HPDE6-E6E7 (cell line): ENCODE measurements at regions not wholly inside any gene's neighbourhood (a gene's known extent, or its start where the extent isn't known, plus 50 kb on each side); places are given as distances from the start of the nearest gene placed in this dataset.
"Not testable (repeated sequence)": the region's sequence is repeated elsewhere in the genome, so short reads cannot be mapped to it uniquely, and the experiment has no call there.

Experiments
- DNase-seq: peaks from one replicate; pipeline ENCODE4 v3.0.0; 2011; ENCODE audit warnings: missing footprints; ENCODE audit errors: extremely low spot score

GRCh38 chr9:129435988-129436717 lies 184.7 kb downstream of the C9orf50 start:
- no peak for DNase-seq

- DNase-seq, result no peak
Measured at GRCh38 chr9:129435291-129435690, 185.6 kb downstream of the C9orf50 start.

- no peak for DNase-seq
Measured at GRCh38 chr9:129434187-129434586, 186.7 kb downstream of the C9orf50 start.

- DNase-seq, result no peak
Measured at GRCh38 chr9:129432297-129433154, 188.4 kb downstream of the C9orf50 start.

- no peak for DNase-seq
Measured at GRCh38 chr9:129430940-129431643, 189.8 kb downstream of the C9orf50 start.

GRCh38 chr9:129428864-129429577 lies 191.9 kb downstream of the C9orf50 start:
- no peak for DNase-seq

GRCh38 chr9:129427149-129427548 lies 193.8 kb downstream of the C9orf50 start:
- no peak for DNase-seq

GRCh38 chr9:129423755-129424154 lies 197.1 kb downstream of the C9orf50 start:
- DNase-seq, result not testable (repeated sequence)

GRCh38 chr9:129423216-129423615 lies 197.7 kb downstream of the C9orf50 start:
- no peak for DNase-seq

- no peak for DNase-seq
Measured at GRCh38 chr9:129422843-129423192, 198.1 kb downstream of the C9orf50 start.

- DNase-seq, result no peak
Measured at GRCh38 chr9:129422032-129422842, 198.7 kb downstream of the C9orf50 start.

DNA sequence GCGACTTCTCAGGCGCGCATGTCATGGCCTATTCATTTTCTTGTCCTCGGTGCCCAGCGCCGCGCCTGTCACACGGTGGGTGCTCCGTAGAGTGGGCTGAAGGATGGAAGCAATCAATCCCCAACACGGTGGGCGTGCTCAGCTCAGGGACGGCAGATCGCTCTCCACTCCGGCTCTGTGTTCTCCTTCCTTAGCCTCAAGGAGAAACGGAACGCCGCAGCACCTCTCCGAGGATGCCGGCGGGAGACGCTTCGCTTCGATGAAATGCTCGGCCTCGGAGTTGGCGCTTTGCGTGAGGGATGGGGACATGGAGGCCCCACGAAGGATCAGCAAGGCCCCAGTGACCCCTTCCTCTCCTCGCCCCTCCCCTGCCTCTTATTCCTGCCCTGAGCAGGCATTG lies 199.5 kb downstream of the C9orf50 start:
- DNase-seq, result no peak

DNA sequence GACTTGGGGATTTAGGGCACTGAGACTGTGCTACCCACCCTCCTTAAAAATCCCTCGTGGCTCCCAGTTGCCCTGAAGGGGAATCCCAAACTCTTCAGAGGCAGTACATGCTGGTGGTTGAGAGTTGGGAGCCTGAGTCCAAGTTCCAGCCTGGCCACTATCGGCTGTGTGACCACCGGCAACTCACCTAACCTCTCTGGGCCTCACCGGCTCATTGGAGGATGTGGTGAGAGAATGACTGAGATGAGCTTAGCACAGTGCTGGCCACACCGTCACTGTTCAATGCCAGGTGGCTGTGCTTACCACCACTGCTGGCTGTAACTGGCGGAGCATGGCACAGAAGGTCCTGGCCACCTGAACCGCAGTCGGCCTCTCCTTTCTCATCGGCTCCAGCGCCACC lies 200.2 kb downstream of the C9orf50 start:
- no peak for DNase-seq

DNA sequence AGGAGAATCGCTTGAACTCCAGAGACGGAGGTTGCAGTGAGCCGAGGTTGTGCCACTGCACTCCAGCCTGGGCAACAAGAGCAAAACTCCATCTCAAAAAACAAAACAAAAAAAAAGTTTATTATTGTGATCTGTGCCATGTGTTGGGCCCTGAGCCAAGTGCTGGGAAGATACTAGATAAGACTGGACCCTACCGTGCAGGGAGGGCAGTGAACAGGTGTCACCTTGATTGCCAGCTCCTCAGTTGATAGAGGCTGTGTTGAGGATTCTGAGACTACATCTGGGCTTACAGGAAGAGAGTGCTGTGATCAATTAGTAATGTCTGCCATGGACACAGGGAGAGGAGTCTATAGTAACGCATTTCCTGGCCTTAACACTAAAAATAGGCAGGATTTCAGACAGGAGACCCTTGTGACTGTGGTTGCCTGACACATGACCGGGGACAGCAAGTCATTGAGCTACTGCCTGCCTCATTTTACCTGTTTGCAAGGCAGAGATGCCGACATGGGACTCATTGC lies 201.5 kb downstream of the C9orf50 start:
- no peak for DNase-seq

DNA sequence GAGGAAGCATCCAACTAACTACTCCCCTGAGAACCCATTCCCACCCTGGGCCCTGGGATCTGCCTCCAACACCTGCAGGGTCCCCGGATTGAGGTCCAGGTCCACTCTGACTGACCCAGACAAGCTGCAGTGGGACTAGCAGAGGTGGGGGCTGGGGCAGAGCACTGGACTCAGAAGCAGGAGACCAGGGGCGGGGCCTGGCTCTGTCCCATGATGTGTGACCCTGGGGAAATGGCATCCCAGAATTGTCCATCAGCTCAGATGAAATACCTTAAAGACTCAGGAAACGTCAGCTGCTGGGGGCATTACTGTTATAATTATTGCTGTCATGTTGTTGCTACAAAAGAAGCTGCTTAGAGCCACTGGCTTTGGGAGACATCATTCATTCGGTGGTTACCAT lies 202.4 kb downstream of the C9orf50 start:
- no peak for DNase-seq

DNA sequence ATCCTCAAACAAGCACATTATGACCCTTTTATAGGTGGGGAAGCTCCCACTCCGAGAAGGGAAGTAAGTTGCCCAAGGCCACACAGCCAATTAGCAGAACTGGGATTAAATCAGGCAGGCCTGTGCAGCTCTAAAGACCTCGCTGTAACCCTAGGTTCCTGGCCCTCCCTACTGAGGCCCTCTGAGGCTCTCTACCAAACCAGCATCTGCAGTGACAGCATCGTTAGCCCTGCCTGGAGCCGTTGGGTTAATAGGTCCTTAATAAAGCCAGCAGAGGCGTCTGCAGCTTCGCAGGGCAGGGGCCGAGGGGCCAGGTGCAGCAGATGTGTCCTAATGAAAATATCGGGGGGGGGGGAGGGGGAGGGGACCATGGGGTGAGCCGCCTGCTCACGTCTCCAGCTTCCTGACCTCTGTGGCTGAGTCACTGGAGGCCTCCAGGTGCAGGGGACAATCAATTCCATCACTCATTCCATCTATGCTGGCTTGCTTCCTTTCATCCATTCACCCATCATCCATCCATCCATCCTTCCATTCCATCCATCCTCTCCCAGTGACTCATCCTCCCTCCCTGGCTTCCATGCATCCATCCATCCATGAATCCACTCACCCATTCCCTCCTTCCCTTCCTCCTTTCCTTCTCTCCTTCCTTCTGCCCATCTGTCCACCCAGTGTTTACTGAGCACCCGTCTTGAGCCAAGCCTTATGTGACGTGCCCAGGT lies 203.9 kb downstream of the C9orf50 start:
- no peak for DNase-seq

DNA sequence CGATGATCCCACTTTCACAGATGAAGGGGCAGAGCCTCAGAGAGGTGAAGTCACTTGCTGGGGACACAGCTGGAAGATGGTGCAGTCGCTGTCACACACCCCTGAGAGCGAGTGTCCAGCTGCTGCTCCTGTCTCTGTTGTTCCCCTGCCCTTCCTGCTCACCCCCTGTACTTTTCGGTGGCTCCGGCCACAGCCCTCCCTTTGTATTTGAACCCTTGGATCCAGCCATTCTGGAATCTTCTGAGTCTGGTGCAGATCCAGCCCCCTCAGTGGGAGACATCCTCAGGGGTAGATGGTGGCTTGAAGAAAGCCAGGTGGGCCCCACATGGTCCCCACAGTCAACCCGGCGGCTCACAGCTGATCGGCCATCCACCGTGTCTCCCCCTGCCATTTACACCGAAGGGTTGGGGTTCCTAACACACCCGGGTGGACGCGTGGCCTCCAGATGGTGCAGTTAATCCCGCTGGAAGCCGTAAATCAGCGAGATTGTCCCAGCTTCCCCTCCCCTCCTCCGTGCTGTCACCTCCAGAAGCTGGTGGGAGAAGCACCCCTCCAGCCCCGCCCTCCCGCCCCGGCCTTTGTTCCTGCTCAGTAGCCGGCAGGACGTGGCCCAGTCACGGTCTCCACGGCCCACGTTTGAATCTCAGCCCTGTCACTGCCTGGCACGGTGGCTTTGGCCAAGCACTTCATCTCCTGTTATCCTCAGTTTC lies 204.8 kb downstream of the C9orf50 start:
- no peak for DNase-seq

DNA sequence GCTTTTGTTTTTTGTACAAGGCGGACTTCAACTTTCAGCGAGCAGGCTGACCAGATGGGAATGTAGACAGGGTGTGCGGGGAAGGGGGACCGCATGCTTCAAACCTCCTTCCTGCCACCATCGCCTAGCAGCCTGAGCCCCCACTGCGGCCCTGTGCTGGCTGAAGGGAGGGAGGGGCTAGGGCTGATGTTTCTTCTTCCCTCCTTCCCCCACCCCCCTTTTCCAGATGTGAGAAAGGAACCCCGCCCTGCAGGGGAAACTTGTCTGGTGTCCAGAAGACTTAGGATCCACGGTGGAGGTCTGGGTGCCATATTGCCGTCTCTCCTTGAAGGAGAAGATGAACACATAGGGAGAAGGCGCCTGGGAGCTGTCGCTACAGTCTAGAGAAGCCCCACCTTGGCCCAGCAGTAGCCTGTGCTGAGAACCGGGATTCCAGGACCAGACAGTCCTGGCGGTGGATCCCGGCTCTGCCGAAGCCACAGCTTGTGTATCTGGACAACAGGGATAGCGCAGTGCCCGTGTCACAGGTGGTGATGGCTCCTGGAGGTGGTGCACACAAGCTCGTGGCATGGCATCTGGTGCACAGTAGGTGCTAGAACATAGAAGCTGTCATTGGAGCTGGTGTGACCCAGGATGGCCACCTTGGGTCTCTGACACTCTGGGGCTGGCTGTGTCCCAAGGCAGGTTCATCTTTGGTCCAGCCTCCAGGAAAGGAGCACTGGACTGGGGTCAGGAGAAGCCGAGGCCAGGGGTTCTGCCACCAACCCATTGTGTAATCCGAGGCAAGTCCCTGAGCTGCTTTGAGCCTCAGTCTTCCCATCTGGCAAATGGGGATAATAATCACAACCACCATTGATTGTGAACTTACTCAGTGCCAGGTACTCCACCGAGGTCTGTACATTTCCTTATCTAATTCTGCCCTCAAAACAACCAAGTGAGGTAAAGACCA lies 205.6 kb downstream of the C9orf50 start:
- DNase-seq, result no peak
